ENCODE measurements at regions not wholly inside any gene's neighbourhood (a gene's known extent, or its start where the extent isn't known, plus 50 kb on each side); places are given as distances from the start of the nearest gene placed in this dataset.

DNA sequence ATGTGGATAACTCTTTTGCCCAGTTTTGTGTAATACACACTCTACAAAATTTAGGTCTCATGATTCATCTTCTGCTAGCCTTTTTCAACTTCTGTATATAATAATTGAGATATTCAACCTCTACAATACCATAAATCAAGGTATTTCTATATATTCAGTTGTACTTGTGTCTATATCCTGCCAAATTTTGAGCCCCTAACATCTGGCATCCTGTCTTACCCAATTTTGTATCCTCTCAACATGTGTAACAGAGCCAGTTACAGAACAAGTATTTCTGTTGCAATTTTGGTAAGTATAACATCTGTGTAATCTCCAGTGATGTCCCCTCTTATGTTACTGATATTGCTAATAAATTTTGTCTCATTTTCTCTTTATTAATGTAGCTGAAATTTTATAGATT is 145.8 kb downstream of the TRIB2 start:
- H3K9me3 ChIP-seq, result no peaks in the 10 kb centered on the region
- no peak overlapping the region for H3K4me3 ChIP-seq
- no peak overlapping the region for H3K27ac ChIP-seq
- intact Hi-C loops (cut with DNase I; ENCODE audit: low total_unique reads) (no loop called here), in situ Hi-C loops (cut with MboI; ENCODE audit: low sequenced_read_pairs in 4 of 4) (no loop called here)
- ATAC-seq, result no peak
- no peaks in the 10 kb centered on the region for H3K4me1 ChIP-seq
- H3K27me3 ChIP-seq, result no peaks in the 10 kb centered on the region
- TF ChIP-seq, protein P1, sequence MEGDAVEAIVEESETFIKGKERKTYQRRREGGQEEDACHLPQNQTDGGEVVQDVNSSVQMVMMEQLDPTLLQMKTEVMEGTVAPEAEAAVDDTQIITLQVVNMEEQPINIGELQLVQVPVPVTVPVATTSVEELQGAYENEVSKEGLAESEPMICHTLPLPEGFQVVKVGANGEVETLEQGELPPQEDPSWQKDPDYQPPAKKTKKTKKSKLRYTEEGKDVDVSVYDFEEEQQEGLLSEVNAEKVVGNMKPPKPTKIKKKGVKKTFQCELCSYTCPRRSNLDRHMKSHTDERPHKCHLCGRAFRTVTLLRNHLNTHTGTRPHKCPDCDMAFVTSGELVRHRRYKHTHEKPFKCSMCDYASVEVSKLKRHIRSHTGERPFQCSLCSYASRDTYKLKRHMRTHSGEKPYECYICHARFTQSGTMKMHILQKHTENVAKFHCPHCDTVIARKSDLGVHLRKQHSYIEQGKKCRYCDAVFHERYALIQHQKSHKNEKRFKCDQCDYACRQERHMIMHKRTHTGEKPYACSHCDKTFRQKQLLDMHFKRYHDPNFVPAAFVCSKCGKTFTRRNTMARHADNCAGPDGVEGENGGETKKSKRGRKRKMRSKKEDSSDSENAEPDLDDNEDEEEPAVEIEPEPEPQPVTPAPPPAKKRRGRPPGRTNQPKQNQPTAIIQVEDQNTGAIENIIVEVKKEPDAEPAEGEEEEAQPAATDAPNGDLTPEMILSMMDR (IDR thresholded peaks at IDR 0.05 in 4 of 5, conservative IDR thresholded peaks at IDR 0.05 in 1 of 5), result no peak
- no peak for TF ChIP-seq POLR2A (IDR thresholded peaks at IDR 0.05)
- no peaks in the 10 kb centered on the region for H3K36me3 ChIP-seq
- DNase-seq, result no peak

DNA sequence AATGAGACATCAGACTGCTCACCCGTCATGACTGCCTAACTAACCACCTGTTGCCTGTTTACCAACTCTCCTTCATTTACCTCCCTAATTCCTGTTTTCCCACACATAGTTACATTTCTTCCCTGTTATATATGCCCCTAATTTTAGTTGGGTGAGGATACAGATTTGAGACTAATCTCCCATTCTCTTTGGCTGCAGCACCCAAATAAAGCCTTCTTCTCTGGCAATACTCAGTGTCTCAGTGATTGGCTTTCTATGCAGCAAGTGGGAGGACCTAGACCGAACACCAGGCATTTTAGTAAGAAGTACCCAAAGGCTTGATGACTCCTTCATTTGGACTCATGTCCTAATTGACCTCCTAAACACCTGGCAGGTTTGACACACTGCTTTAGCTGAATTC is 147.2 kb downstream of the TRIB2 start:
- Histone ChIP-seq H3K4me3 (no peak overlapping the region), H3K9me3 (no peaks in the 10 kb centered on the region), H3K4me1 (no peaks in the 10 kb centered on the region), H3K27me3 (no peaks in the 10 kb centered on the region), H3K27ac (no peak overlapping the region), H3K36me3 (no peaks in the 10 kb centered on the region)
- intact Hi-C loops (cut with DNase I; ENCODE audit: low total_unique reads), result no loop called here
- DNase-seq (no peak), ATAC-seq (no peak)
- no peak for TF ChIP-seq POLR2A (IDR thresholded peaks at IDR 0.05)
- TF ChIP-seq, protein P1 (IDR thresholded peaks at IDR 0.05 in 4 of 5, conservative IDR thresholded peaks at IDR 0.05 in 1 of 5), result no peak
- in situ Hi-C loops (cut with MboI; ENCODE audit: low sequenced_read_pairs in 4 of 4), result no loop called here

DNA sequence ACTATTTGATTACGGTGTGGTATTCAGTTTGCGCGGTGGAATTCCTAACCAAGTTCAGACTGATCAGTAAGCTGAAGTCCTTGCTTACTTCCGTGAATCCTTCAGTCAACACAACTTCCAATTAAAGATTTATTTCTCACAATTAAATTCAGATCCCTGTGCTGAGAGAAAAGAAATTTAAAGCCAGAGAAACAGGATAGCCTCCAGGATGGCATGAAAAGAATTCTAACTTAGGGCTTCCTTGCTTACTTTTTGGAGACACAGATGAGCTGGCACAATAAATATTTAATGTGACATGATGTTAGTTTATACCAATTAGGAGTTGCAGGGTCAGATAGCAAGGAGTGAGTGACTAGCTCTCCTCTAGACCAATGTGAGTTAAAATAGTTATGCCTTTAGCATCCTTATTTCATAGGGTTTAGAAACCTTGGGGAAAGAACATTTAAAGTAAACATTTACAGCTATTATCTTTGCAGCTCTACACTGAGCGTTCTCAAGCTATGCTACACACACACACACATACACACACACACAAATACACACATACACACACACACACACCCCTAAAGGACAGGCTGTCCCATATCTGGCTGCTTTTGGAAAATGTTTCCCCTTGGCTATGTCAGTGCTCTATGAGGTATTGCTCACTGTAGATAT is 151.0 kb downstream of the TRIB2 start:
- in situ Hi-C loops (cut with MboI; ENCODE audit: low sequenced_read_pairs in 4 of 4), result no loop called here

DNA sequence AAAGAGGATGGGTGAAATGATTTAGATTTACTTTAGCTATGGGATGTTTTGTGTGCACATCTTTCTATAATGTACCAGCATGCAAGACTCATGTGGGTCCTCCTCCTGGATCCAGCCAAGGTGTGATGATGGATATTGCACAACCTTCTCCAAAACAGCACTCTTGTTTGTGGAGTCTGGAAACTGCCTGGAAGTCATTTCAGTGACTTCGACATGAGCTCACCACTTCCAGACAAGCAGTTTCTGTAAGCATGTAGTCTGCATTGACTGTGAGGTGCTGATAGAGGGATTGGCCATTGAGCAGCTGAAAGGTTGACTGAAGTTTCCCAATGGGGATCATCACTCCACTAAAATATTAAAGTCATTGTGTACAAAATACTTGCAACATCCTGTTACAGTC is 154.0 kb downstream of the TRIB2 start:
- DNase-seq, result no peak
- no peak for ATAC-seq
- Histone ChIP-seq H3K4me1 (no peaks in the 10 kb centered on the region), H3K9me3 (no peaks in the 10 kb centered on the region), H3K36me3 (no peaks in the 10 kb centered on the region), H3K4me3 (no peak overlapping the region), H3K27ac (no peak overlapping the region), H3K27me3 (no peaks in the 10 kb centered on the region)
- in situ Hi-C loops (cut with MboI; ENCODE audit: low sequenced_read_pairs in 4 of 4), result no loop called here
- intact Hi-C loops (cut with DNase I; ENCODE audit: low total_unique reads), result no loop called here
- no peak for TF ChIP-seq POLR2A (IDR thresholded peaks at IDR 0.05)
- TF ChIP-seq, protein P1 (IDR thresholded peaks at IDR 0.05 in 4 of 5, conservative IDR thresholded peaks at IDR 0.05 in 1 of 5), result no peak

More for the DNA sequence above, 151.0 kb downstream of the TRIB2 start:
- no peak for TF ChIP-seq POLR2A (IDR thresholded peaks at IDR 0.05)
- TF ChIP-seq, protein P1 (IDR thresholded peaks at IDR 0.05 in 4 of 5, conservative IDR thresholded peaks at IDR 0.05 in 1 of 5), result no peak
- H3K4me1 ChIP-seq, result no peaks in the 10 kb centered on the region
- H3K4me3 ChIP-seq, result no peak overlapping the region
- no peak overlapping the region for H3K27ac ChIP-seq
- DNase-seq, result no peak
- H3K36me3 ChIP-seq, result no peaks in the 10 kb centered on the region
- ATAC-seq, result no peak
- H3K9me3 ChIP-seq, result no peaks in the 10 kb centered on the region
- intact Hi-C loops (cut with DNase I; ENCODE audit: low total_unique reads), result no loop called here
- no peaks in the 10 kb centered on the region for H3K27me3 ChIP-seq

Data from gastrocnemius medialis (tissue), 4 donors.